Right lobe of liver (tissue), 4 donors: ENCODE measurements at regions not wholly inside any gene's neighbourhood (a gene's known extent, or its start where the extent isn't known, plus 50 kb on each side); places are given as distances from the start of the nearest gene placed in this dataset.

Experiments
- CTCF ChIP-seq, 4 donors: fragments of 200-600 bp in 3 of 4; fragments of 450-650 bp in 1 of 4; IDR thresholded peaks; one replicate each; pipeline versions ENCODE4 v1.5.1 to v1.8.0; 2016 to 2022; ENCODE audit warnings: antibody characterized with exemption in 4 of 4, mild to moderate bottlenecking in 2 of 4
- POLR2A ChIP-seq: fragments of 450-650 bp; IDR thresholded peaks from one replicate; pipeline ENCODE4 v1.6.1; 2017; ENCODE audit warnings: antibody characterized with exemption, mild to moderate bottlenecking
- donor health status: DM: no; HTN: no; CAD: no.
- donor health status: DM: no; HTN: no; CAD: no.
- donor health status: DM: no; HTN: yes; CAD: no.

- TF ChIP-seq CTCF (IDR thresholded peaks at IDR 0.05): no peak
- no peak for TF ChIP-seq POLR2A
Measured at GRCh38 chrX:39653691-39654090, 444.1 kb downstream of the BCOR start.
